ENCODE measurements at regions not wholly inside any gene's neighbourhood (a gene's known extent, or its start where the extent isn't known, plus 50 kb on each side); places are given as distances from the start of the nearest gene placed in this dataset.

DNA sequence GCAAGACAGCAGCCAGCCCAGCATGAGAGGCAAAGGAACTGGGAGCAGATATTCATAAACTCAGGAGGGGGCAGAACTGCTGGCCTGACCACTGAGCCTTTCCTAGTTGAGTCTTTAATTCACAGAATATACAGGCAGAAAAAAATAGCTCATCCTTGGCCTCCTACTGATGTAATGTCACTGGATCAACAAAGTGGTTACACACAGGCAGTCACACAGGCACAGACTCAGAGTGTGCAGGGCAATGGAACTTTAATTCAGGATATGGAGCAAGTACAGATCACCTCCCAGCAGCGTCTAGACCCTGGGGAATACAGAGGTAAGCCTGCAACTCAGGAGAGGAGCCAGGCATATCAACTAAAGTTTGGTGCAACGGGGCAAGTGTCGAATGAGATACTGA, 75.4 kb downstream of the TNP1 start:
- Histone ChIP-seq H2BK12ac (ENCODE audit: low read depth, low read length) (no peak overlapping the region), H4K20me1 (replicated peaks in 1 of 2; ENCODE audit: control insufficient read depth in 1 of 2, insufficient read depth in 2 of 2, low read length in 2 of 2) (no peaks in the 10 kb centered on the region), H3K4ac (replicated peaks; ENCODE audit: insufficient read length, low read depth, low read length) (no peak overlapping the region), H2AFZ (ENCODE audit: low read length) (no peak overlapping the region), H3K27me3 (replicated peaks in 1 of 4; ENCODE audit: control insufficient read depth in 3 of 4, extremely low read depth in 1 of 4, insufficient read depth in 3 of 4, low read length in 3 of 4) (no peaks in the 10 kb centered on the region), H3K9me3 (ENCODE audit: insufficient read depth in 2 of 2, low read depth in 1 of 2, low read length in 1 of 2) (no peaks in the 10 kb centered on the region), H2BK5ac (ENCODE audit: low read depth, low read length) (no peak overlapping the region), H4K91ac (replicated peaks; ENCODE audit: insufficient read length, low read length) (no peak overlapping the region), H4K8ac (ENCODE audit: extremely low read depth, insufficient read depth, low read length) (no peak overlapping the region), H2BK120ac (replicated peaks; ENCODE audit: low read depth, low read length) (no peak overlapping the region), H3K36me3 (ENCODE audit: control insufficient read depth in 2 of 4, insufficient read depth in 4 of 4, low read length in 3 of 4) (no peaks in the 10 kb centered on the region), H2BK15ac (ENCODE audit: low read length) (no peak overlapping the region), H3K4me1 (replicated peaks in 1 of 4; ENCODE audit: control insufficient read depth in 3 of 4, insufficient read depth in 4 of 4, low read length in 3 of 4) (peaks cover 0 to 4% (median 2%) of the 10 kb centered on the region in 4 experiments; a peak in 3 of 7 replicates), H3K4me2 (ENCODE audit: insufficient read depth in 1 of 2, low read depth in 2 of 2, low read length in 2 of 2) (no peak overlapping the region), H3K56ac (replicated peaks; ENCODE audit: insufficient read length, low read depth, low read length) (no peak overlapping the region), H3K9ac (replicated peaks in 1 of 4; ENCODE audit: extremely low read depth in 1 of 4, low read depth in 3 of 4, low read length in 3 of 4) (no peak overlapping the region), H3K4me3 (ENCODE audit: extremely low read depth in 1 of 4, insufficient read depth in 2 of 4, low read depth in 3 of 4, low read length in 4 of 4) (no peak overlapping the region), H3K23me2 (ENCODE audit: low read depth, low read length) (0 out of 2 replicates have a peak, but pooled peaks cover 2% of the 10 kb centered on the region), H3K27ac (ENCODE audit: low read depth, low read length) (no peak overlapping the region), H3K18ac (ENCODE audit: extremely low read depth, low read length) (no peak overlapping the region), H3K79me1 (ENCODE audit: low read depth, low read length) (no peaks in the 10 kb centered on the region), H2AK5ac (ENCODE audit: low read depth, low read length) (no peak overlapping the region), H3K23ac (ENCODE audit: insufficient read length) (no peak overlapping the region), H2BK20ac (ENCODE audit: low read length) (no peak overlapping the region), H3K79me2 (ENCODE audit: control insufficient read depth in 1 of 2, insufficient read depth in 2 of 2, low read length in 2 of 2) (no peaks in the 10 kb centered on the region), H3K14ac (ENCODE audit: insufficient read length) (no peak overlapping the region), H4K5ac (ENCODE audit: insufficient read length, low read depth, low read length) (no peak overlapping the region)
- ChIA-PET POLR2A (ENCODE audit: partially characterized antibody) (no interaction called here), CTCF (ENCODE audit: partially characterized antibody) (no interaction called here)
- DNase-seq (ENCODE audit: low read depth in 1 of 2, low spot score in 2 of 2) (no peak), FAIRE-seq (no peak)
- WGBS, 2 experiments (ENCODE audit: extremely low coverage in 1 of 2, insufficient coverage in 1 of 2, insufficient read length in 1 of 2, insufficient replicate concordance in 2 of 2, low coverage in 1 of 2, low lambda C conversion rate in 2 of 2, missing lambda C conversion rate in 1 of 2): 100% methylated on average over 3 of the region's 3 CpGs; no CpG with 5 or more reads in 1 of the 2 experiments
- no peak for TF ChIP-seq EZH2 (IDR thresholded peaks at IDR 0.05; ENCODE audit: low read depth, low read length, severe bottlenecking)
- TF ChIP-seq POU5F1 (IDR thresholded peaks at IDR 0.05; ENCODE audit: low read depth, low read length): no peak
- no peak for TF ChIP-seq EGR1 (IDR thresholded peaks at IDR 0.05; ENCODE audit: borderline replicate concordance, low read depth, low read length)
- TF ChIP-seq CEBPB (IDR thresholded peaks at IDR 0.05; ENCODE audit: low read depth, low read length): no peak
- no peak for TF ChIP-seq CREB1 (IDR thresholded peaks at IDR 0.05)
- TF ChIP-seq POLR2A (IDR thresholded peaks at IDR 0.05; ENCODE audit: control extremely low read depth in 1 of 2, low read depth in 2 of 2, low read length in 2 of 2): no peak
- no peak for TF ChIP-seq BRCA1 (IDR thresholded peaks at IDR 0.05; ENCODE audit: low read depth, low read length)
- TF ChIP-seq TCF12 (IDR thresholded peaks at IDR 0.05; ENCODE audit: low read depth, low read length): no peak
- no peak for TF ChIP-seq SUZ12 (IDR thresholded peaks at IDR 0.05; ENCODE audit: low read length)

All from H1 (cell line).